ENCODE measurements at regions not wholly inside any gene's neighbourhood (a gene's known extent, or its start where the extent isn't known, plus 50 kb on each side); places are given as distances from the start of the nearest gene placed in this dataset.
"Not testable (repeated sequence)": the region's sequence is repeated elsewhere in the genome, so short reads cannot be mapped to it uniquely, and the experiment has no call there.

- H3K36me3 Mint-ChIP-seq, H3K4me1 Mint-ChIP-seq, H3K9me3 Mint-ChIP-seq, H3K27ac Mint-ChIP-seq, H3K27me3 Mint-ChIP-seq, H3K4me3 Mint-ChIP-seq: not testable (repeated sequence)
Measured at GRCh38 chr4:17436047-17436749, 75.7 kb downstream of the QDPR start.

GRCh38 chr4:17433827-17434226 is 78.1 kb downstream of the QDPR start:
- Mint-ChIP-seq H3K36me3 (peaks cover 3% of the 10 kb centered on the region), H3K27me3 (no peaks in the 10 kb centered on the region), H3K4me1 (no peaks in the 10 kb centered on the region), H3K9me3 (no peaks in the 10 kb centered on the region), H3K4me3 (no peak overlapping the region), H3K27ac (no peak overlapping the region)

- H3K4me1 Mint-ChIP-seq, result no peaks in the 10 kb centered on the region
- no peaks in the 10 kb centered on the region for H3K36me3 Mint-ChIP-seq
- no peak overlapping the region for H3K27ac Mint-ChIP-seq
- H3K4me3 Mint-ChIP-seq, result no peak overlapping the region
- H3K9me3 Mint-ChIP-seq, result no peaks in the 10 kb centered on the region
- no peaks in the 10 kb centered on the region for H3K27me3 Mint-ChIP-seq
Measured at GRCh38 chr4:17427991-17428390, 83.9 kb downstream of the QDPR start.

GRCh38 chr4:17426222-17426621 is 85.7 kb downstream of the QDPR start:
- Mint-ChIP-seq H3K4me1 (no peaks in the 10 kb centered on the region), H3K36me3 (no peaks in the 10 kb centered on the region), H3K27me3 (no peaks in the 10 kb centered on the region), H3K9me3 (no peaks in the 10 kb centered on the region), H3K27ac (no peak overlapping the region), H3K4me3 (no peak overlapping the region)

DNA sequence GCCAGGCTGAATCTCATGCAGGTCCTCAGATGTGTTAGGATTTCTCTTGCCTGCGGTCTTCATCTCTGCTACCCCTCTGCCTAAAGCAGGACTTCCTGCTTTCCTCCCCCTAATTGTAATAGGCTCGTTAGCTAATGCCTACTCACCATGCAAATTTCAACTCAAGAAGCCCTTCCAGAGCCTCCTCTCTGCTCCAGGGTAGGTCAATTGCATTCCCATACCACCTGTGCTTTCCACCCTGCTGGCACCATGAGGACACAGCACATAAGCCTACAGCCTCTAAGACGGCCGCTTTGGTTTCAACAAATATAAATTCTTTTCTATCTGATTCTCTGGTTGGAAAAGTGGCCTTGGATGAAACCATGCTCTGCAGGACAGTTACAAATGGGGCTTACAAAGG is 93.9 kb downstream of the QDPR start:
- Mint-ChIP-seq H3K27ac (no peak overlapping the region), H3K27me3 (peaks cover 2% of the 10 kb centered on the region), H3K36me3 (peaks cover 1% of the 10 kb centered on the region), H3K9me3 (peaks cover 16% of the 10 kb centered on the region), H3K4me1 (no peaks in the 10 kb centered on the region), H3K4me3 (no peak overlapping the region)

DNA sequence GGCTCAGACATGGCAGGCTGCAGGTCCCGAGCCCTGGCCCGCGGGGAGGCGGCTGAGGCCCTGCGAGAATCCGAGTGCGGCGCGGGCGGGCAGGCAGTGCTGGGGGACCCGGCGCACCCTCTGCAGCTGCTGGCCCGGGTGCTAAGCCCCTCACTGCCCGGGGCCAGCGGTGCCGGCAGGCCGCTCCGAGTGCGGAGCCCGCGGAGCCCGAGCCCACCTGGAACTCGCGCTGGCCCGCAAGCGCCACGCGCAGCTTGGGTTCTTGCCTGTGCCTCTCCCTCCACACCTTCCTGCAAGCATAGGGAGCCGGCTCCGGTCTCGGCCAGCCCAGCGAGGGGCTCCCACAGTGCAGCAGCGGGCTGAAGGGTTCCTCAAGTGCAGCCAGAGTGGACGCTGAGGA is 97.5 kb downstream of the QDPR start:
- Mint-ChIP-seq H3K4me3 (no peak overlapping the region), H3K36me3 (peaks cover 1% of the 10 kb centered on the region), H3K27ac (no peak overlapping the region), H3K4me1 (no peaks in the 10 kb centered on the region), H3K27me3 (peaks cover 2% of the 10 kb centered on the region), H3K9me3 (peaks cover 16% of the 10 kb centered on the region)

GRCh38 chr4:17400686-17401085 is 111.2 kb downstream of the QDPR start:
- Mint-ChIP-seq H3K27me3 (no peaks in the 10 kb centered on the region), H3K4me1 (no peaks in the 10 kb centered on the region), H3K9me3 (no peaks in the 10 kb centered on the region), H3K27ac (no peak overlapping the region), H3K4me3 (no peak overlapping the region), H3K36me3 (no peaks in the 10 kb centered on the region)

DNA sequence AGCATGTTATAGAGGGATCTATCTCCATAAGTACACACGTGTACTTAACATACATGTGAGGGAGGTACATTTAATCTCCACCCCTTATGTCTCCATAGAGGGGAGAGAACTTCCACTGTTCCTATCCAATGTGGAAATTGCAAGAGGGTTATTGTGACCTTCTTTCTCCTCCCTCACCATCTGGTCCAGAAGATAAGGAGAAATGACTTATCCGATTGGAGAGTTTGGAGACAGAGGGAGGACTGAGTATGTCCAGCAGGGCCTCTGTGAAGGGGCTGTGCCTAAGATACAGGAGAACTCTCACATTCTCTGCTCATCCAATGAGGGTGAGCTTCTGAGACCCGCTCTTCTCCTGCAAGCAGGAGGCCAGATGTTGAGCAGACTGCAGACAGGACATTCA is 113.1 kb downstream of the QDPR start:
- Mint-ChIP-seq H3K27ac (no peak overlapping the region), H3K4me1 (no peaks in the 10 kb centered on the region), H3K27me3 (no peaks in the 10 kb centered on the region), H3K4me3 (no peak overlapping the region), H3K9me3 (no peaks in the 10 kb centered on the region), H3K36me3 (no peaks in the 10 kb centered on the region)

GRCh38 chr4:17398035-17398434 is 113.9 kb downstream of the QDPR start:
- Mint-ChIP-seq H3K36me3 (no peaks in the 10 kb centered on the region), H3K27ac (no peak overlapping the region), H3K27me3 (no peaks in the 10 kb centered on the region), H3K9me3 (no peaks in the 10 kb centered on the region), H3K4me3 (no peak overlapping the region), H3K4me1 (no peaks in the 10 kb centered on the region)

DNA sequence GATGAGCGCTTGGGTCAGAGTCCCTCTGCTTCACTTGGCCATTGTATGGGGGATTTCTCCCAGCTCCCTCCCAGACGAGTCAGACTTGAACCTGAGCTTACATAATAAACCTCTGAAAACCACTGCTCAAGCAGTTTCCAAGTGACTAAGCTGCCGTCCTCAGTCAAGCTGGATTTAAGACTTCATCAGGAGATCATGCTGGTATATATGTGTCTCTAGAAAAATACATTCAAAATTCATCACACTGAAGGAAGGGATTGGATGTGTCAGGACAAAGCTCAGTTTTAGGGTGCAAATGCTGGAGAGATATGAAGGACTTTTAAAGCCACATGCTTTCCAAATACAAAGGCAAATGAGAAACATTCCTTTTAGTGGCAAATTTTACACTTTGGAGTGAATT is 114.3 kb downstream of the QDPR start:
- Mint-ChIP-seq H3K36me3 (no peaks in the 10 kb centered on the region), H3K27ac (no peak overlapping the region), H3K27me3 (no peaks in the 10 kb centered on the region), H3K4me1 (no peaks in the 10 kb centered on the region), H3K9me3 (no peaks in the 10 kb centered on the region), H3K4me3 (no peak overlapping the region)

GRCh38 chr4:17385403-17385802 is 126.5 kb downstream of the QDPR start:
- Mint-ChIP-seq H3K27me3 (no peaks in the 10 kb centered on the region), H3K27ac (no peak overlapping the region), H3K36me3 (no peaks in the 10 kb centered on the region), H3K9me3 (no peaks in the 10 kb centered on the region), H3K4me3 (no peak overlapping the region), H3K4me1 (peaks cover 21% of the 10 kb centered on the region)

DNA sequence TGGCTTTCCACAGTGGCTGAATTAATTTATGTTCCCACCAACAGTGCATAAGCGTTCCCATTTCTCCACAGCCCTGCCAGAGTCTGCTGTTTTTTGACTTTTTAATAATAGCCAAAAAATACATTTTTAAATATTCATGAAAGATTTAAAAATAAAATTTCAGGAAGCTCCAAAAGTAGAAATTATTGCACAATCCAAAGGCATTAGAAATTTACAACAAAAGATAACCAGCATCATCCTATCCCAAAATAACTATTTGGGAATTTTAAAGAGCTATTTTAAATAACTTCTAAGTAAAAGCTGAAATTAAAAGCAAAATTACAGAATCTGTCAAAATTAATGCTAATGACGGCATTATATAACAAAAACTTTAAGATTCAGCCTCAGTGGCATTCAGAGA is 131.5 kb downstream of the QDPR start:
- Mint-ChIP-seq H3K36me3 (no peaks in the 10 kb centered on the region), H3K27me3 (peaks cover 3% of the 10 kb centered on the region), H3K4me1 (peaks cover 18% of the 10 kb centered on the region), H3K4me3 (no peak overlapping the region), H3K27ac (no peak overlapping the region), H3K9me3 (no peaks in the 10 kb centered on the region)

DNA sequence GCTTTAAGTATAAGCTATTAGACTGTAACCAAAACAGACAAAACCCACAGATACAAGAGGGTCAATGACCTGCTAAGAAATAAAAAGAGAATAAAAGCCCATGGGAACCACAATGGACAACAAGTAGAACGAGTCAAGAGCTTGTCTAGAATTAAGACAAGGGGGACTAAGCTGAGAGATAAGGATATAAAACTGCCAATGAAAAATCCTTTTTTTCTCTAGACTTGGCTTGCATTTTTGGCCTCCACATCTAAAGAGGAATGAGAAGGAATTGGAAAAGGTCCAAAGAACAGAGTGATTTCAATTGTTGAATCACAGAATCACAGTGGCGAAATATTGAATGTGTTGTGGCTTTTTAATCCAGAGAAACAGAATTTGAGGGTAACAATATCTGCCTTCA is 135.7 kb downstream of the QDPR start:
- Mint-ChIP-seq H3K36me3 (no peaks in the 10 kb centered on the region), H3K4me3 (no peak overlapping the region), H3K4me1 (peaks cover 12% of the 10 kb centered on the region), H3K9me3 (no peaks in the 10 kb centered on the region), H3K27me3 (peaks cover 3% of the 10 kb centered on the region), H3K27ac (peak overlapping the region; percentile 33)

DNA sequence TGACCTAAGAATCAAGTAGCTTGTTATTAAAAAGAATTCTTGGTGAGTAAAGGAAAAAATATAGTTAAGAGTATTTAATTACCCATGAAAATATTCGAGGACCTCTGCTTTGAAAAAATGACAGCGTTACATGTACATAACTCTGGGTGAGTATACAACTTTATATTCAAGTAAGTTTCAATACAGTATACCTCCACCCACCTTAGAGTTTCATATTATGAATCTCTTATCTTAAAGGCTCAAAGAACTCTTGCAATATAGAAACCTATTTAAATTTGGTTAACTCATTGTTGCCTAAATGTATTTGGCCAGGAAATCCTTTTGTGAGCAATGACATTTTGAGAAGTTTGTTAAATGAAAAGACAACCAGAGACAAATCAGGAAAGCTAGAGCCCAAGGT is 138.2 kb downstream of the QDPR start:
- Mint-ChIP-seq H3K36me3 (no peaks in the 10 kb centered on the region), H3K4me1 (peaks cover 5% of the 10 kb centered on the region), H3K27me3 (peaks cover 3% of the 10 kb centered on the region), H3K9me3 (no peaks in the 10 kb centered on the region), H3K27ac (no peak overlapping the region), H3K4me3 (no peak overlapping the region)

DNA sequence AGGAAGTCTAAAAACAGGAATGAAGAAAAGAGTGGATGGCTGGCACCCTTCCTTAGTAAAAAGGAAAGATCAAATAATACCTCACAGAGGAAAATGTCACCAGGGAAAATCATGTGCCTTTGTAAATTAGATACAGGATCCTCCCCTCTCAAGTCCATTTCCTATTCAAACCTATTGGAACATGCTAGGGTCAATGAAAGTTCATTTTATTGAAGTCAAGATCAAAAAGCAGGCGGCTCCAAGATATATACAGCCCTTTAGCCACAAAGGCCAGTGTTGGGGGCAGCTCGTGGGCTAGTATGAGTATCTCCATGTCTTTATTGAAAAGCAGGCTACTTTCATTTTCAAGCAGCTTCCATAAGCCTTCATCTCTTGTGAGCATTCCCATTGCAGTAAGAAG is 141.1 kb downstream of the QDPR start:
- Mint-ChIP-seq H3K4me3 (no peak overlapping the region), H3K9me3 (no peaks in the 10 kb centered on the region), H3K27ac (no peak overlapping the region)

GRCh38 chr4:17368408-17368807 is 143.5 kb downstream of the QDPR start:
- H3K9me3 Mint-ChIP-seq, result no peaks in the 10 kb centered on the region
- H3K4me3 Mint-ChIP-seq, result no peak overlapping the region
- peaks cover 3% of the 10 kb centered on the region for H3K27me3 Mint-ChIP-seq
- H3K27ac Mint-ChIP-seq, result no peak overlapping the region
- no peaks in the 10 kb centered on the region for H3K4me1 Mint-ChIP-seq
- H3K36me3 Mint-ChIP-seq, result no peaks in the 10 kb centered on the region

More for the DNA sequence above, 141.1 kb downstream of the QDPR start:
- Mint-ChIP-seq H3K4me1 (peaks cover 5% of the 10 kb centered on the region), H3K36me3 (no peaks in the 10 kb centered on the region), H3K27me3 (no peaks in the 10 kb centered on the region)

- Mint-ChIP-seq H3K27ac (no peak overlapping the region), H3K9me3 (no peaks in the 10 kb centered on the region), H3K4me1 (peaks cover 7% of the 10 kb centered on the region), H3K4me3 (no peak overlapping the region), H3K27me3 (peaks cover 3% of the 10 kb centered on the region), H3K36me3 (no peaks in the 10 kb centered on the region)
Measured at GRCh38 chr4:17367201-17367600, 144.7 kb downstream of the QDPR start.

Data from activated naive CD4-positive, alpha-beta T cell treated with anti-CD3 and anti-CD28 coated beads, Interleukin-2, amount 50 U/mL, for 24 hours (primary cell).